ENCODE measurements at regions not wholly inside any gene's neighbourhood (a gene's known extent, or its start where the extent isn't known, plus 50 kb on each side); places are given as distances from the start of the nearest gene placed in this dataset.

DNA sequence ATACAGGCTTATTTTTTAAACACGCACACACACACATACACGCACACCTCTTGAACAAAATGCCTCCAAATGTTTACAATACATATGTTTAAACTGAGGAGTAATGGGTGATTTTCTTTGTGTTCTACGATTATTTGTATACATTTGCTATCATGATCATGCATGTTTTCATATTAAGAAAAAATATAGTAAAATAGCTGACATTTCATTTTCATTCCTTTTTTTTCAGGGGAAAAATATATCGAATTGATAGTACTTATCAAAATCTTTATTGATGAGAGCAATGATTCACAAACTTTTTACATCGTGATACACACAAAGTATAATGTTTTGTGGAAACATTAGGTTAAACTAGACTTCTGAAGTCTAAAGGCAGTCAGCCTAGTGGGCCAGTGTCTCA is 618.9 kb downstream of the TECRL start:
- no peak for DNase-seq

- DNase-seq: no peak
Measured at GRCh38 chr4:63788271-63788670, 621.0 kb downstream of the TECRL start.

- no peak for DNase-seq
Measured at GRCh38 chr4:63787326-63787725, 621.9 kb downstream of the TECRL start.

DNA sequence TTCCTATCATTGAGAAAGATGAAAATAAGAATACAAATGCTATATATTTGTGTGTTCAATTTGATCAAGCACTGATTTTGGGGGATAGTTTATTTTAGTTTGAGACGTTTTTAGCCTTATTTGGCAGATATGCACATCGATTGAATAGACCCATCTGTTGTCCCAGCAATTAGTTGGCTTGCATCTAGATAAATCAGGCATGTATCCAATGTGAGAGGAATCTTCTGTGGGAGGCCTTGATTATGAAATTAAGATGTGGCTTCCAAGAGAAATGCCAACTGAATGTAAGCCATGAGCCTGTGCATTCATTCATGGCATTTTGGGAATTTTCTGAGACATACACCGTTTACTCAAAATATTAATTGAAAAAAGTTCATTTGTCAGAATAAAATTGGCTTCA is 623.1 kb downstream of the TECRL start:
- DNase-seq: no peak

GRCh38 chr4:63784822-63785221 is 624.4 kb downstream of the TECRL start:
- DNase-seq: no peak

- no peak for DNase-seq
Measured at GRCh38 chr4:63777601-63778000, 631.6 kb downstream of the TECRL start.

DNA sequence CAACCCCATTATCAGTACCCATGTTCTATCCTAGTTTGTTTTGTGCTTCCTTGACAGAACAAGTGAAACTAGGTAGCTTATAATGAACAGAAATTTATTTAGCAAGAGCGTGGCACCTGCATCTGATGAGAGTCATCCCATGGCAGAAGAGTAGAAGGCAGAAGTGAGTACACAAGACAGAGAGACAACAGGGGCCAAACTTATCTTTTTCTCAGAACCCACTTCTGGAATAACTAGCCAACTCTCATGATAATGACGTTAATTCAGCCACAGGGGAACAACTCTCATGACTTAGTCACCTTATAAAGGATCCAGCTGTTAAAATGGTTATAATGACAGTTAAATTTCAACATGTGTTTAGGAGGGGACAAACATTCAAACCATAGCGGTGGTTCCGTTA is 644.9 kb downstream of the TECRL start:
- no peak for DNase-seq

- no peak for DNase-seq
Measured at GRCh38 chr4:63757929-63758328, 651.3 kb downstream of the TECRL start.

GRCh38 chr4:63742882-63743281 is 666.4 kb downstream of the TECRL start:
- no peak for DNase-seq

GRCh38 chr4:63729519-63729918 is 679.7 kb downstream of the TECRL start:
- DNase-seq: no peak

DNA sequence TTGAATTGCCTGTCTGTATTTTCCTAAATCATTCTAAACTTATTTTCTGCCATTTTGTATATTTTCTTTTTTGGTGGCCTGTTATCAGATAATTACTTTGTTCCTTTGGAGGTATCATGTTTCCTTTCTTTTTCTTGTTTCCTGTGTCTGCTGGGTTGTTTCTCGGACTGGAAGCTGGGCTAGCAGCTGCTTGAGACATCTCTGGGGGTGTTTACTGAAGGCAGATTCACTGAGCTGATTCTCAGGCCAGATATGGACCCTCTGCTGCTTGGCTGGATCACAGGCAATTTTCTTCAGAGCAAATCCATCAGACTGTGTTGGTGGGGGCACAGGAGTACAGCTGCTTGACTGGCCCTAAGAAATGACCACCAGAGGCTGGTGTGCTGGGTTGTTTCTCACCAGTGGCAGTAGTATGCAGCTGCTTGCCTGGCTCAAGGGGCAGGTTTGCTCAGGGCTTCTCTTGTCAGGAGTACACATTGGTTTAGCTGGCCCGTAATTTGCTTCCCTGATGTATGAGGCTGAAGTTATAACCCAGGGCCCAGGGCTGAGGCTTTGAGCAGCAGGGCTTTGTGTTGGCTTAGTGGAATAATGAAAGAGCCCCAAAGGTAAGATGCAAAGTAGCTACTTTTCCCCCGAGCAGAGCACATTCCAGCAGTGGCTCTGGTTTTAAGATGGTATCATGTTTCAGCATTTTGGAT is 680.6 kb downstream of the TECRL start:
- DNase-seq: no peak

- DNase-seq: peak; percentile 47
Measured at GRCh38 chr4:63717384-63717783, 691.9 kb downstream of the TECRL start.

DNA sequence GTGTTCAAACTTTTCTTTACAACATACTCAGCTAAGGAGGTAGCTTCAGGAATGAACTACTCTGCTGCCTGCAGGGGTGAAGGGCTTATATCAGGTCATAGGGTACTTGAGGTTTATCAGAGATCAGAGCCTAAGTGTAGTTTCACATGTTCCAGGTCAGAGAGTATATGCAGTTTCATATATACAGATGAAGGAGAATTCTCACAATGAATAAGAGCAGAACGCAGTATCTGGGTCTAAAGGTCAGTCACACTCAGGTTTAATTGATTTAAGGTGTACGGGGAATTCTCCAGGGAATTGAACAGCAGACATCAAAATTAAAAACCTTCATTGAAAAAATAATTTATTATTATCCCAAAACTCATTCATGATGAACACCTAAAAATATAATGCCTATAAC is 700.6 kb downstream of the TECRL start:
- DNase-seq: no peak

- DNase-seq: no peak
Measured at GRCh38 chr4:63700569-63700968, 708.7 kb downstream of the TECRL start.

GRCh38 chr4:63693321-63693720 is 715.9 kb downstream of the TECRL start:
- DNase-seq: no peak

GRCh38 chr4:63678358-63678931 is 730.8 kb downstream of the TECRL start:
- no peak for DNase-seq

DNA sequence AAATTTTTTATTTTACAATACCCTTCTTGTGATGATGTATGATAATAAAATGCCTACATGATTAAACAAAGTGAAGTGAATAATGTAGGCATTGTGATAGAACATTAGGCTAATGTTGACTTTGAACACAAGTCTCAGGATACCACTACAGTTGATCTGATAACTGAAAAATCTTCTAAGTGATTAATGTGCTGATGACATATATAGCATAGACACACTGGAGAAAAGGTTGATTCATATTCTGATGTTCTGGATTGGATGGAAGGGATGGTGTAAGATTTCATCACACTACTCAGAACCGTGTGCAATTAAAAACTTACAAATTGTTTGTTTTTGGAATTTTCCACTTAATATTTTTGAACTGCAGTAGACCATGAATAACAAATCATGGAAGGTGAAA is 738.5 kb downstream of the TECRL start:
- DNase-seq: no peak

- no peak for DNase-seq
Measured at GRCh38 chr4:63663870-63664269, 745.4 kb downstream of the TECRL start.

- DNase-seq: no peak
Measured at GRCh38 chr4:63644396-63644795, 764.9 kb downstream of the TECRL start.

DNA sequence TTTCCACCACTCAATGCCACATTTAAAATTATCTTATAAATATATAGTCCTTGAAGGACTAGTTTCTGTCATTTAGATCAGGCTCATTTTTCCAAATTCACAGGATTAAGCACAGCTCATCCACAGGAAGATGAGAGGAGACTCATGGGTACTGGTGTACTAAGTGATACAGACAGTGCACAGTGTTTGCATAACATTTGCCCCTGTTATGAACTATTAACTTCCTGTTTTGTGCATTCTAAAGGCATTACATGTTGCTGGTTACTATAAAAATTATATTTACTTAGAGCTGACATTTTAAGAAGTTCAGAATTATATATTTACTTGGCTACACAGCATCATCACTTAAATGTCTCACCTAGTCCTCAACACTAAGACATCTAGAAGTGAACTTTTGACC is 772.0 kb downstream of the TECRL start:
- no peak for DNase-seq

- DNase-seq: no peak
Measured at GRCh38 chr4:63632858-63633257, 776.4 kb downstream of the TECRL start.

- DNase-seq: peak; percentile 78
Measured at GRCh38 chr4:63620271-63620670, 789.0 kb downstream of the TECRL start.

- no peak for DNase-seq
Measured at GRCh38 chr4:63619771-63620170, 789.5 kb downstream of the TECRL start.

GRCh38 chr4:63618883-63619718 is 790.1 kb downstream of the TECRL start:
- no peak for DNase-seq
